HG02840 (cell line): ENCODE measurements at regions not wholly inside any gene's neighbourhood (a gene's known extent, or its start where the extent isn't known, plus 50 kb on each side); places are given as distances from the start of the nearest gene placed in this dataset.

Experiments used
- ATAC-seq: cut with Tn5 transposase; IDR thresholded peaks from one replicate; pipeline ENCODE4 v1.9.1; 2021; ENCODE audit warnings: mild to moderate bottlenecking, moderate library complexity, moderate number of reproducible peaks; ENCODE audit not compliant: unreplicated experiment, low FRiP score

DNA sequence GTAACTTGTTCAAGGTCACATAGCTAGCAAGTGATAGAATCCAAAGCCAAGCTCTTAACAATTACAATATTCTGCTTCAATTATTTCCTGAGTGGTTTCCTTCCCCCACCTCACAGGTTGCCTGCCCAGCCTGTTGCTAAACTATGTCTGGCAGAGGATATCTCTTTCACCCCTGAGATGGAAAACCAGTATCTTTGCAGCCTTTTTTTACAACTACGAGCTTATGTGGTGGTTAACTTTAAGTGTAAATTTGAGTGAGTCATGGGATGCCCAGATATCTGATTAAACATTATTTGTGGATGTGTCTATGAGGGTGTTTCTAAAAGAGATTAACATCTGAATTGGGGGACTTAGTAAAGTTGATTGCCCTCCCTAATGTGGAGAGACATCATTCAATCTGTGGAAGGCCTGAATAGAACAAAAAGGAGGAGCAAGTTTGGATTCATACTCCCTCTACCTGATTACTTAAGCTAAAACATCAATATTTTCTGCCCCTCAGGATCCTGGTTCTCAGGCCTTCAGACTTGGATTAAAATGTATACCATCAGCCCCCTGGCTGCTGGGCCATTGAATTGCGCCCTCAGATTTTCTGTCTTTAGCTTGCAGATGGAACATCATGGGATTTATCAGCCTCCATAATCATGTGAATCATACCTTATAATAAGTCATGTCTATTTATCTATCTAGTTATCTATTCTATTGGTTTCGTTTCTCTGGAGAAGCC, 911.9 kb downstream of the METTL15 start:
- ATAC-seq: no peak

DNA sequence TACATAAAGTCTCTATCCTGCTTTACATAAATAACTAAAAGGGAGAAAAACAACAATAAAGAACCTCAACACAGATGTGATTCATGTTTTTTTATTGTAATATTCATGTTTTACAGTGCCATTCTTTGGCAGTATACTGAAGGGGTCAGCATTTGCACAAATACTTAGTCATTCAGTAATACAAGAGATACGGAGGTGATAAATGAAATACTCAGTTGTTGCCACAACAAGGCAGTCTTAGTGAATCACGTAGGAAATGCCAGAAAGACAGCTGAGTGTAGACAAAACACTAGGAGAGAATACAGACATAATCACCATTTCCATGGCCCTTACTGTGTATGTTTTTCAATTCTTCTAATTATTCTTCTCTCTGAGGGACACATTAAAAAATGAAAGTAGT, 910.4 kb downstream of the METTL15 start:
- ATAC-seq: no peak

DNA sequence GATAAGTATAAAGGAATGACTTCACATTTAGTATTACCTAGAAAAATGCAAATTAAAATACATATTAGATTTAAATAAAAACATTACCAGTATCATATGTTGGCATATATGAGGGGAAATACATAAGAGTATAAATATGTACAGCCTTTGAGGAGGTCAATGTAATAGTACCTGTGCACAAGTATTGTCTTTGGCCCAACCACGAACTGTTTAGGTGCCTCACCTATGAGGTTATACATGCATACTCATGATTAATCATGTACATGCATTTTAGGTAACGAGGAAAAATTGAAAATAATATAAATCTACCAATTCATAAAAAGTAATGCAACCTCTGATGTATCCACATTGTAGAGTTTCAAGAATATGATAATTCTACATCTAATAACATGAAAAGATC, 909.8 kb downstream of the METTL15 start:
- ATAC-seq: no peak

GRCh38 chr11:29012507-29012906, 904.3 kb downstream of the METTL15 start:
- ATAC-seq: no peak

- ATAC-seq: no peak
Measured at GRCh38 chr11:29009426-29009825, 901.2 kb downstream of the METTL15 start.

GRCh38 chr11:29008481-29008880, 900.3 kb downstream of the METTL15 start:
- no peak for ATAC-seq

DNA sequence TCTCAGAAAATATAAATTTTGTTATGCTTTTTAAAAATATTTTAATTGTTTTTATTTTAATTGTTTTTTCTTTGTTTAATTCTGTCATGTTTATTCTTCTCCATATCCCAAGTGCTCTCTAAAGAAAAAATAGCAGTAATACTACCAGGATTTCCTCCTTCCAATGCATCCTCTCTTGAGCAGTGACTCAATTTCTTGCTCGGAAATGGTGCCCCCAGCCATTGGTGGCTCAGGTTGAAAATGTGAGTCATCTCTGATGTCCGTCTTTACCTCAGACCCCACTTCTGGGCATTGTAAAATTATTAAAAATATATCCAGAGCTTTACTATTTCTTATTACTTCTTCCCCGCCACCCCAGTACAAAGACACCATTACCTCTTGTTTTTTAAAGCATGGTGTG, 898.5 kb downstream of the METTL15 start:
- ATAC-seq: no peak

DNA sequence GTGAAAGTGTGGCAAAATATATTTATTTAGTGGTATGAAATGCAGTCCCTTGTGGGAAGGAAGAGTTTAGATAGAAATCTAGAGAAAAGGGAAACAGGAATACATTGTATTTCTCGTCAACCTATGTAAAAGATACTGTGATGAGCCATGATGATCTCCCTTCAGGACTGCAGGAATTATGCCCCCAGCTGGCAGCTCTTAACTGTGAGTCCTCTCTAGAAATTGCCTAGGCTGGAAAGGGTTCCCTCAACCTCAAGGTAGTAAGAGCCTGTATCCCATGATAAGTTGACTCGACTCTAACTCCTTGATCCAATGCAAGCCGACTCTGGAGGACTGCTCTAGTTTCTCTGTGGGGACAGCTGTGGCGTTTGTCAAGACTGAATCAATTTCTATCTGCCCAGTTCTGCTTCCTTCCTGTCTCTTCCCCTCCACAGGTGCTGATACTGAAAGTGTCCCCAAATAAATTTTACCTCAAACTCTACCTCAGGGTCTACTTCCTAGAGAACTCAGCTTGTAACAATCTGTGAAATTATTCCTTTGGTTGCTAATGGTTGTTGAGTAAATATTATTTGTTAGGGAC, 897.3 kb downstream of the METTL15 start:
- no peak for ATAC-seq

DNA sequence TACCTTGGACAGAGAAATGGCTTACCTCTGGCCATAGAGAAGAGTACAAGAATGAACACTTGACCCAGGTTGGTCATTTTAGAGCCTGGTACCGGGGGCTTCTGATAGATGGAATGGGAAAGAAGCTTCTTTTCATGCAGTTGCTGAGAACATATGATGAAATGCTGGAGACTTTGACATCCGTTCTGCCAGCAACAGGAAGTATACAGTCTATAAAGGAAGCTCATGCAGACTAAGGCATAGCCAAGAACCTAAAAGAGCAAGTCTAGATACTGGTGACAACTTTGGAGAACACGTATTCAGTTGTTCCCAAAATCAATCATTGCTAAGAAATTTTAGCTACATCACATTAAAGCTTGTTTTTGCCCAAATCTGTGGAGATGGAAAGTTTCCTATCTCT, 894.6 kb downstream of the METTL15 start:
- ATAC-seq: no peak

DNA sequence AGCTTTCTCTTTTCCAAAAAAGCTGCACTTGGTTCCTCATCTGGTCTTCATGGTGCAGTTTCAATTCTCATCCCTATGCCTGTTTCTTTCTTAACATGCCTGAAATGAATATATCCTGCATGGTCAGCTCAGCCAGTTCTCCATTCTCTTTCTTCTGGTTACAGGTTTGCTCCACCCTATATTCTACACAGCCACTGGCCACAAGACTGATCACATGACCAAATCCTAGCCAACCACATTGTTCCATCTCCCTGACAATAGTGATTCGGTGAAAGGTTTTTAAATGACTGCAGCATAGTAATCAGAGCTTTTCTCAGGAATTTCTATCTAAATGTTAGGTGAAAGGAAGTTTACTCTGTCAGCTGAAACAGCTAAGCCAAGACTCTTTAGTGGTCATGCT, 891.4 kb downstream of the METTL15 start:
- no peak for ATAC-seq

- ATAC-seq: no peak
Measured at GRCh38 chr11:28992996-28993395, 884.8 kb downstream of the METTL15 start.

- no peak for ATAC-seq
Measured at GRCh38 chr11:28984231-28984630, 876.0 kb downstream of the METTL15 start.

DNA sequence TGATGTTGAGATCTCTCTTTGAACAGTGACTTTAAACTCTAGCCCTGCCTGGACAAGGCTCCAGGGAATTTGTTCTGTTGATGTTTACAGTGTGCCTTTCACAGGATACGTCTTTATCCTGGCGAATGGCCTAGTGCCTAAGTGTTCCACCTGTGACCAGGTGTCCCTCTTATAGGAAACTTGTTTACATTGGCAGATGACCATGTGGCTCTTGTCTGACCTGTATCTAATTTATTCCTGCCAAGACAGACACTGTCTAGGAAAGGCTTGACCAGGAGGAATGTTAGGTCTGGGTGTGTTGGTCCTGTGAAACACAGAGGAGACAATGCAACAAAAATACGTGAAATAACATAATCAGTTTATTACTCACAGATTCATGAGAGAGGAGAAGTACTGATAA, 875.6 kb downstream of the METTL15 start:
- no peak for ATAC-seq

GRCh38 chr11:28981381-28981780, 873.2 kb downstream of the METTL15 start:
- ATAC-seq: no peak

GRCh38 chr11:28976801-28977145, 868.6 kb downstream of the METTL15 start:
- ATAC-seq: no peak

DNA sequence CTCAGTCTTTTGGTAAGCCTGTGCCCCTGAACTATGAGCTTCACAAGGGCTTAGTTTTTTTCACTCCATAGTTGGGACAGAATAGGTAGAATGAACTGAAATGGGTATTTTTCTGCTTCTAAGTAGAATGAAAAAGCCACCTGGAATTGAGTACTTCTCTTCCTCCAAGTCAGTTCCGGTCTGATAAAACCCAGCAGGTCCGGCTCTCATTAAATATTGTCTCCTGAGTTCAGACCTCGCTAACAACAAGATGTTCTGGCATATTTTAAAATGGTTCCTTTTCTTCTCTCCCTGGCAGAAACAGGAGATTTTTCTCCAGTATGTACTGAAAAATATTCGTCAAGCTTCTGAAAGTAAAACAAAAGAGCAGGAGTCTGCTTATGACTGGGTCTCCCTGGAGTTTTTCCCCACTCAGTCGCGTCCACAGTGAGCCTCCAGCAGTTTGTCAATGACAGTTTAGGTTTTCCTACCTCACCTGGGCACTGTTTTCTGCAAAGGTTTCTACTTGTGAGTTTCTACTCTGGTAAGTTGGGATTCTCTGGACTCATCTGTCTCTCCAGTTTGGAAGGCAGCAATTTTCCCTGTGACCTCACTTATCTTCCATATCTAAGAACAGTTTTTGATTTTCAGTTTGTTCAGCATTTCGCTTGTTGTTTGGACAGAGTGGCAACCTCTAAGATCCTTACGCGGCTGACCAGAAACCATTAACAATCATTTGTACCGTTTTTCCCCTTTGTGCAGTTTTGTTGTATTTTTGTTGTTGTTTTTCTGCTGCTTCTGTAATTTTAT, 868.0 kb downstream of the METTL15 start:
- ATAC-seq: no peak

DNA sequence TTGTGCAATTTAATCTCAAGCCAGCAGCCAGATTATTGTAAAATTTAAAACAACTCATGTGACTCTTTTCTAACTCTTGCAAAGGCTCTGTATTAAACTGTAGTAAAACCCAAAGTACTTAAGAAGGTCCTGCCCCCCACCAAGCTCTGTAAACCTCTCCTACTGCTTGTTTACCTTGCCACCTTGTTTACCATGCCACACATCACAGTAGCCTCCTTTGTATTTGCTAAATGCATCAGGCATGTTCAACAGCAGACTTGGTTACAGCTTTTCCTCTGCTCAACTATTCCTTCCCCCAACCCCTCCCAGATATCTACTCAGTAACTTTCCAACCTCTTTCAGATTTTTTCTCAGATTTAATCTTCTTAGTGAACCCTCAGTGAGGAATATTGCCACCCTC, 861.6 kb downstream of the METTL15 start:
- ATAC-seq: no peak

- ATAC-seq: no peak
Measured at GRCh38 chr11:28966951-28967350, 858.8 kb downstream of the METTL15 start.

DNA sequence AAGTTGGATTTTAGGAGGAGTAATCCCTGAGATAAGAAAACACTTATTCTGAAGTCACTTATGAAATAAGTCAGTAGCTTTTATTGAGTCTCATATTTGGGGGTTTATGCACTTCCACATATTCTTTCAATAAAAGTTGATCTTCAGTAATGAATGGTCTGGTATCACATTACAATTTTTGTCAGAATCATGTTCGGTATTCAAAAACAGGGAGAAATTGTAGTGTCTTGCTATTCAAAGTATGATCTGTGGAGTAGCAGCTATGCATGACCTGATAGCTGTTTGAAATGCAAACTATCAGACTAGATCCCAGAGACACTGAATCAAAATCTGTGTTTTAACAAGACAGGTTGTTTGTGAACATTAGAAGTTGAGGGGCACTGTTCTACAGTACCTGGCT, 857.6 kb downstream of the METTL15 start:
- no peak for ATAC-seq

GRCh38 chr11:28964811-28965210, 856.6 kb downstream of the METTL15 start:
- no peak for ATAC-seq

DNA sequence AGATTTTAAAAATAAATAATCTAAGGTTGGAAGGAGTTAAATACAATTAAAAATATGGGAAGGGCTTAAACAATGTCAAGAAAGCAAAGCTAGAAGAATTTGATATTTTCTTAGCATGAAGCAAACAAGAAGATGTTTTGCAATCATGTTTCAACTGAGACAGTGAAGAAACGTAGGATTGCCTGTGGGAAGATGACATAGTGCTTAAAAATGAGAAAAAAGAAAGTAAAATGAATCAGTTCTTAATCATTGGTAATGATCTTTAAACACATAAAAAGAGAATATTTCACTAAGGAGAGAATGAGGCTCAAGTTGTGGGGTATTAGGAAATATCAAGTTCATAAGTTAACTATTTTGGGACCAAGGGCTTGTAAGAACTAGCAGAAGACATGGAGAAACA, 855.0 kb downstream of the METTL15 start:
- no peak for ATAC-seq

- no peak for ATAC-seq
Measured at GRCh38 chr11:28962502-28962901, 854.3 kb downstream of the METTL15 start.
